ENCODE measurements at regions not wholly inside any gene's neighbourhood (a gene's known extent, or its start where the extent isn't known, plus 50 kb on each side); places are given as distances from the start of the nearest gene placed in this dataset.

GRCh38 chr11:11152877-11153276 lies 200.2 kb downstream of the CSNK2A3 start:
- FAIRE-seq (no peak), DNase-seq (no peak)
- H3K4me3 ChIP-seq (ENCODE audit: low read depth in 1 of 3, low read length in 3 of 3): no peak overlapping the region
- H3K27ac ChIP-seq (ENCODE audit: low read depth in 1 of 3, low read length in 2 of 3): no peak overlapping the region
- 88 to 94% (median 90%) methylated on average over 4 of the region's 4 CpGs for WGBS, 3 donors
- no peaks in the 10 kb centered on the region for H3K36me3 ChIP-seq (ENCODE audit: control insufficient read depth in 3 of 3, insufficient read depth in 2 of 3, low read depth in 1 of 3, low read length in 3 of 3)
- H3K9me3 ChIP-seq (ENCODE audit: control insufficient read depth in 2 of 2, insufficient read depth in 1 of 2, low read depth in 1 of 2, low read length in 1 of 2): no peaks in the 10 kb centered on the region
- H3K27me3 ChIP-seq (ENCODE audit: control insufficient read depth in 3 of 3, insufficient read depth in 3 of 3, low read length in 3 of 3): peaks cover 0 to 5% (median 0%) of the 10 kb centered on the region in 3 donors
- H3K4me1 ChIP-seq (ENCODE audit: control insufficient read depth in 3 of 3, insufficient read depth in 2 of 3, low read depth in 1 of 3, low read length in 2 of 3): no peaks in the 10 kb centered on the region

- Histone ChIP-seq H3K36me3 (ENCODE audit: control insufficient read depth in 3 of 3, insufficient read depth in 2 of 3, low read depth in 1 of 3, low read length in 3 of 3) (no peaks in the 10 kb centered on the region), H3K4me1 (ENCODE audit: control insufficient read depth in 3 of 3, insufficient read depth in 2 of 3, low read depth in 1 of 3, low read length in 2 of 3) (peaks cover 0 to 2% (median 0%) of the 10 kb centered on the region in 3 donors), H3K27ac (ENCODE audit: low read depth in 1 of 3, low read length in 2 of 3) (no peak overlapping the region), H3K9me3 (ENCODE audit: control insufficient read depth in 2 of 2, insufficient read depth in 1 of 2, low read depth in 1 of 2, low read length in 1 of 2) (no peaks in the 10 kb centered on the region), H3K4me3 (ENCODE audit: low read depth in 1 of 3, low read length in 3 of 3) (no peak overlapping the region), H3K27me3 (ENCODE audit: control insufficient read depth in 3 of 3, insufficient read depth in 3 of 3, low read length in 3 of 3) (peaks cover 0 to 4% (median 0%) of the 10 kb centered on the region in 3 donors)
- DNase-seq: peak in 1 of 2 donors; percentile 18
- 66 to 77% (median 74%) methylated on average over 8 of the region's 8 CpGs for WGBS, 3 donors
- FAIRE-seq: no peak
Measured at GRCh38 chr11:11149671-11150459, 203.2 kb downstream of the CSNK2A3 start.

- Histone ChIP-seq H3K9me3 (ENCODE audit: control insufficient read depth in 2 of 2, insufficient read depth in 1 of 2, low read depth in 1 of 2, low read length in 1 of 2) (no peaks in the 10 kb centered on the region), H3K4me1 (ENCODE audit: control insufficient read depth in 3 of 3, insufficient read depth in 2 of 3, low read depth in 1 of 3, low read length in 2 of 3) (peaks cover 0 to 2% (median 0%) of the 10 kb centered on the region in 3 donors), H3K4me3 (ENCODE audit: low read depth in 1 of 3, low read length in 3 of 3) (no peak overlapping the region), H3K36me3 (ENCODE audit: control insufficient read depth in 3 of 3, insufficient read depth in 2 of 3, low read depth in 1 of 3, low read length in 3 of 3) (no peaks in the 10 kb centered on the region), H3K27ac (ENCODE audit: low read depth in 1 of 3, low read length in 2 of 3) (no peak overlapping the region), H3K27me3 (ENCODE audit: control insufficient read depth in 3 of 3, insufficient read depth in 3 of 3, low read length in 3 of 3) (no peaks in the 10 kb centered on the region)
- no peak for FAIRE-seq
- WGBS, 3 donors: 75 to 79% (median 78%) methylated on average over 4 of the region's 4 CpGs
- DNase-seq: no peak
Measured at GRCh38 chr11:11148596-11148995, 204.5 kb downstream of the CSNK2A3 start.

GRCh38 chr11:11148104-11148509 lies 204.9 kb downstream of the CSNK2A3 start:
- WGBS, 3 donors: 23 to 32% (median 28%) methylated on average over 5 of the region's 5 CpGs
- Histone ChIP-seq H3K9me3 (ENCODE audit: control insufficient read depth in 2 of 2, insufficient read depth in 1 of 2, low read depth in 1 of 2, low read length in 1 of 2) (no peaks in the 10 kb centered on the region), H3K27ac (ENCODE audit: low read depth in 1 of 3, low read length in 2 of 3) (no peak overlapping the region), H3K27me3 (ENCODE audit: control insufficient read depth in 3 of 3, insufficient read depth in 3 of 3, low read length in 3 of 3) (no peaks in the 10 kb centered on the region), H3K36me3 (ENCODE audit: control insufficient read depth in 3 of 3, insufficient read depth in 2 of 3, low read depth in 1 of 3, low read length in 3 of 3) (no peaks in the 10 kb centered on the region), H3K4me1 (ENCODE audit: control insufficient read depth in 3 of 3, insufficient read depth in 2 of 3, low read depth in 1 of 3, low read length in 2 of 3) (peaks cover 0 to 2% (median 0%) of the 10 kb centered on the region in 3 donors), H3K4me3 (ENCODE audit: low read depth in 1 of 3, low read length in 3 of 3) (no peak overlapping the region)
- DNase-seq (peak; percentile 29 to 36), FAIRE-seq (no peak)

- Histone ChIP-seq H3K36me3 (ENCODE audit: control insufficient read depth in 3 of 3, insufficient read depth in 2 of 3, low read depth in 1 of 3, low read length in 3 of 3) (no peaks in the 10 kb centered on the region), H3K4me1 (ENCODE audit: control insufficient read depth in 3 of 3, insufficient read depth in 2 of 3, low read depth in 1 of 3, low read length in 2 of 3) (peaks cover 0 to 2% (median 0%) of the 10 kb centered on the region in 3 donors), H3K9me3 (ENCODE audit: control insufficient read depth in 2 of 2, insufficient read depth in 1 of 2, low read depth in 1 of 2, low read length in 1 of 2) (no peaks in the 10 kb centered on the region), H3K27ac (ENCODE audit: low read depth in 1 of 3, low read length in 2 of 3) (no peak overlapping the region), H3K4me3 (ENCODE audit: low read depth in 1 of 3, low read length in 3 of 3) (no peak overlapping the region), H3K27me3 (ENCODE audit: control insufficient read depth in 3 of 3, insufficient read depth in 3 of 3, low read length in 3 of 3) (no peaks in the 10 kb centered on the region)
- 82 to 94% (median 89%) methylated on average over 5 of the region's 5 CpGs for WGBS, 3 donors
- FAIRE-seq: no peak
- DNase-seq: no peak
Measured at GRCh38 chr11:11146830-11147229, 206.2 kb downstream of the CSNK2A3 start.

- no peak for FAIRE-seq
- no peaks in the 10 kb centered on the region for H3K36me3 ChIP-seq (ENCODE audit: control insufficient read depth in 3 of 3, insufficient read depth in 2 of 3, low read depth in 1 of 3, low read length in 3 of 3)
- peaks cover 0 to 3% of the 10 kb centered on the region in 2 donors for H3K9me3 ChIP-seq (ENCODE audit: control insufficient read depth in 2 of 2, insufficient read depth in 1 of 2, low read depth in 1 of 2, low read length in 1 of 2)
- no peaks in the 10 kb centered on the region for H3K27me3 ChIP-seq (ENCODE audit: control insufficient read depth in 3 of 3, insufficient read depth in 3 of 3, low read length in 3 of 3)
- H3K27ac ChIP-seq (ENCODE audit: low read depth in 1 of 3, low read length in 2 of 3): no peak overlapping the region
- H3K4me3 ChIP-seq (ENCODE audit: low read depth in 1 of 3, low read length in 3 of 3): no peak overlapping the region
- WGBS, 3 donors: 78 to 91% (median 87%) methylated on average over 6 of the region's 6 CpGs
- DNase-seq: no peak
- H3K4me1 ChIP-seq (ENCODE audit: control insufficient read depth in 3 of 3, insufficient read depth in 2 of 3, low read depth in 1 of 3, low read length in 2 of 3): peaks cover 0 to 2% (median 0%) of the 10 kb centered on the region in 3 donors
Measured at GRCh38 chr11:11143849-11144248, 209.2 kb downstream of the CSNK2A3 start.

GRCh38 chr11:11142430-11142829 lies 210.6 kb downstream of the CSNK2A3 start:
- 72 to 89% (median 82%) methylated on average over 4 of the region's 4 CpGs for WGBS, 3 donors
- FAIRE-seq: no peak
- no peak overlapping the region for H3K4me3 ChIP-seq (ENCODE audit: low read depth in 1 of 3, low read length in 3 of 3)
- no peaks in the 10 kb centered on the region for H3K36me3 ChIP-seq (ENCODE audit: control insufficient read depth in 3 of 3, insufficient read depth in 2 of 3, low read depth in 1 of 3, low read length in 3 of 3)
- no peak overlapping the region for H3K27ac ChIP-seq (ENCODE audit: low read depth in 1 of 3, low read length in 2 of 3)
- H3K27me3 ChIP-seq (ENCODE audit: control insufficient read depth in 3 of 3, insufficient read depth in 3 of 3, low read length in 3 of 3): no peaks in the 10 kb centered on the region
- peaks cover 0 to 3% of the 10 kb centered on the region in 2 donors for H3K9me3 ChIP-seq (ENCODE audit: control insufficient read depth in 2 of 2, insufficient read depth in 1 of 2, low read depth in 1 of 2, low read length in 1 of 2)
- no peak for DNase-seq
- peaks cover 0 to 2% (median 0%) of the 10 kb centered on the region in 3 donors for H3K4me1 ChIP-seq (ENCODE audit: control insufficient read depth in 3 of 3, insufficient read depth in 2 of 3, low read depth in 1 of 3, low read length in 2 of 3)

GRCh38 chr11:11141065-11141464 lies 212.0 kb downstream of the CSNK2A3 start:
- H3K36me3 ChIP-seq (ENCODE audit: control insufficient read depth in 3 of 3, insufficient read depth in 2 of 3, low read depth in 1 of 3, low read length in 3 of 3): no peaks in the 10 kb centered on the region

More at GRCh38 chr11:11141065-11141464, 212.0 kb downstream of the CSNK2A3 start:
- Histone ChIP-seq H3K4me1 (ENCODE audit: control insufficient read depth in 3 of 3, insufficient read depth in 2 of 3, low read depth in 1 of 3, low read length in 2 of 3) (peaks cover 0 to 2% (median 0%) of the 10 kb centered on the region in 3 donors), H3K27me3 (ENCODE audit: control insufficient read depth in 3 of 3, insufficient read depth in 3 of 3, low read length in 3 of 3) (no peaks in the 10 kb centered on the region), H3K4me3 (ENCODE audit: low read depth in 1 of 3, low read length in 3 of 3) (no peak overlapping the region), H3K27ac (ENCODE audit: low read depth in 1 of 3, low read length in 2 of 3) (no peak overlapping the region), H3K9me3 (ENCODE audit: control insufficient read depth in 2 of 2, insufficient read depth in 1 of 2, low read depth in 1 of 2, low read length in 1 of 2) (peaks cover 0 to 3% of the 10 kb centered on the region in 2 donors)
- FAIRE-seq (no peak), DNase-seq (no peak)
- WGBS, 3 donors: 46 to 87% (median 77%) methylated on average over 1 of the region's 1 CpG
